ENCODE measurements at regions not wholly inside any gene's neighbourhood (a gene's known extent, or its start where the extent isn't known, plus 50 kb on each side); places are given as distances from the start of the nearest gene placed in this dataset.

DNA sequence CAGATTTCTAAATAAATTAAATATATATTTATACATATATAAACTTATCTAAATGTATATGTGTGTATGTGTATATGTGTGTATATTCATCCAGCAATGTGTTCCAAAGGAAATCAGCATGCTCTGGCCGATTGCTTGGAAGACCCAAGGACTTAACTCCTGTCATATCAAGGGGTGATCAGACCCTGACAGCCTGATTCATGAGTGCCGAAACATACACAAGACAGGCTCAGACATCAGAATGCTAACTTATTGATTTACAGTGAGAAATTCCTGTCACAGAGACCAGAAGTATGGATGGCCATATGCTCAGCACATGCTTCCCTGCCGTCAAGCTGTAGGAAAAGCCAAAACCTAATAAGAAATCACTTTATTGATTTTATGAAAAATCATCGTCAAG, 545.1 kb upstream of the NR5A2 start:
- Histone ChIP-seq H3K27me3 (ENCODE audit: control insufficient read depth in 1 of 2, insufficient read depth in 2 of 2, low read length in 2 of 2) (no peaks in the 10 kb centered on the region), H4K20me1 (ENCODE audit: insufficient read depth, low read length) (no peaks in the 10 kb centered on the region), H3K79me2 (ENCODE audit: insufficient read depth, low read length) (no peaks in the 10 kb centered on the region), H3K4me3 (replicated peaks in 1 of 3; ENCODE audit: insufficient read depth in 1 of 3, low read depth in 2 of 3, low read length in 3 of 3) (no peak overlapping the region), H2AFZ (ENCODE audit: low read length) (no peak overlapping the region), H3K4me1 (ENCODE audit: insufficient read depth, low read length) (no peaks in the 10 kb centered on the region), H3K9ac (ENCODE audit: insufficient read depth, low read depth, low read length) (no peak overlapping the region), H3K9me3 (ENCODE audit: low read length) (peaks cover 15% of the 10 kb centered on the region), H3K36me3 (replicated peaks in 1 of 2; ENCODE audit: control insufficient read depth in 1 of 2, insufficient read depth in 2 of 2, low read length in 2 of 2) (no peaks in the 10 kb centered on the region), H3K27ac (ENCODE audit: extremely low read length, insufficient read depth, low read length) (no peak overlapping the region), H3K4me2 (ENCODE audit: low read depth, low read length) (no peak overlapping the region)
- CTCF ChIA-PET (ENCODE audit: low intra/inter-chr PET ratio, low total read pairs) = no interaction called here
- DNase-seq (ENCODE audit: low spot score) (no peak), FAIRE-seq (no peak), ATAC-seq (no peak)
- intact Hi-C loops (cut with micrococcal nuclease; ENCODE audit: unreplicated experiment) (no loop called here), in situ Hi-C loops (cut with HindIII; ENCODE audit: extremely low pct_ligation_motif_present, low pct_unique_long_range_greater_than_20kb) (no loop called here)
- no peak for TF ChIP-seq ZNF616 (CRISPR knock-in tag; IDR thresholded peaks at IDR 0.05; ENCODE audit: low read depth)
- no peak for TF ChIP-seq BATF2 (CRISPR knock-in tag; IDR thresholded peaks at IDR 0.05)
- no peak for TF ChIP-seq AHDC1 (CRISPR knock-in tag; IDR thresholded peaks at IDR 0.05; ENCODE audit: borderline replicate concordance)
- no peak for TF ChIP-seq ATAD3A (CRISPR knock-in tag; IDR thresholded peaks at IDR 0.05)
- no peak for TF ChIP-seq NFE2L1 (CRISPR knock-in tag; IDR thresholded peaks at IDR 0.05; ENCODE audit: borderline replicate concordance)
- no peak for TF ChIP-seq HIVEP1 (CRISPR knock-in tag; IDR thresholded peaks at IDR 0.05)
- no peak for TF ChIP-seq GZF1 (CRISPR knock-in tag; IDR thresholded peaks at IDR 0.05)
- TF ChIP-seq ZNF383 (CRISPR knock-in tag; IDR thresholded peaks at IDR 0.05; ENCODE audit: borderline replicate concordance) = no peak
- TF ChIP-seq, protein P1, sequence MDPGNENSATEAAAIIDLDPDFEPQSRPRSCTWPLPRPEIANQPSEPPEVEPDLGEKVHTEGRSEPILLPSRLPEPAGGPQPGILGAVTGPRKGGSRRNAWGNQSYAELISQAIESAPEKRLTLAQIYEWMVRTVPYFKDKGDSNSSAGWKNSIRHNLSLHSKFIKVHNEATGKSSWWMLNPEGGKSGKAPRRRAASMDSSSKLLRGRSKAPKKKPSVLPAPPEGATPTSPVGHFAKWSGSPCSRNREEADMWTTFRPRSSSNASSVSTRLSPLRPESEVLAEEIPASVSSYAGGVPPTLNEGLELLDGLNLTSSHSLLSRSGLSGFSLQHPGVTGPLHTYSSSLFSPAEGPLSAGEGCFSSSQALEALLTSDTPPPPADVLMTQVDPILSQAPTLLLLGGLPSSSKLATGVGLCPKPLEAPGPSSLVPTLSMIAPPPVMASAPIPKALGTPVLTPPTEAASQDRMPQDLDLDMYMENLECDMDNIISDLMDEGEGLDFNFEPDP (CRISPR knock-in tag; conservative IDR thresholded peaks at IDR 0.05) = no peak
- TF ChIP-seq, protein P2, sequence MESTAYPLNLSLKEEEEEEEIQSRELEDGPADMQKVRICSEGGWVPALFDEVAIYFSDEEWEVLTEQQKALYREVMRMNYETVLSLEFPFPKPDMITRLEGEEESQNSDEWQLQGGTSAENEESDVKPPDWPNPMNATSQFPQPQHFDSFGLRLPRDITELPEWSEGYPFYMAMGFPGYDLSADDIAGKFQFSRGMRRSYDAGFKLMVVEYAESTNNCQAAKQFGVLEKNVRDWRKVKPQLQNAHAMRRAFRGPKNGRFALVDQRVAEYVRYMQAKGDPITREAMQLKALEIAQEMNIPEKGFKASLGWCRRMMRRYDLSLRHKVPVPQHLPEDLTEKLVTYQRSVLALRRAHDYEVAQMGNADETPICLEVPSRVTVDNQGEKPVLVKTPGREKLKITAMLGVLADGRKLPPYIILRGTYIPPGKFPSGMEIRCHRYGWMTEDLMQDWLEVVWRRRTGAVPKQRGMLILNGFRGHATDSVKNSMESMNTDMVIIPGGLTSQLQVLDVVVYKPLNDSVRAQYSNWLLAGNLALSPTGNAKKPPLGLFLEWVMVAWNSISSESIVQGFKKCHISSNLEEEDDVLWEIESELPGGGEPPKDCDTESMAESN (CRISPR knock-in tag; conservative IDR thresholded peaks at IDR 0.05) = no peak
- TF ChIP-seq ZNF274 (CRISPR knock-in tag; IDR thresholded peaks at IDR 0.05) = no peak
- POLR2A ChIA-PET = no interaction called here
- WGBS (ENCODE audit: low lambda C conversion rate) = 1% methylated on average over 4 of the region's 4 CpGs
- no TSS peak for BruUV-seq (replicated peaks)
